GM12878 (cell line): ENCODE measurements at regions not wholly inside any gene's neighbourhood (a gene's known extent, or its start where the extent isn't known, plus 50 kb on each side); places are given as distances from the start of the nearest gene placed in this dataset.
"Not testable (repeated sequence)": the region's sequence is repeated elsewhere in the genome, so short reads cannot be mapped to it uniquely, and the experiment has no call there.

Experiments
- ATAC-seq: fragments of 200-7000 bp; cut with Tn5 transposase; 3 replicates; pipeline ENCODE4 v1.9.1; 2020; ENCODE audit warnings: mild to moderate bottlenecking, moderate library complexity
- BruUV-seq: library from RNA; stranded (reverse); fragments of 400-500 nt; replicated peaks from 2 replicates; lab custom pipeline; 2021; lab: Mats Ljungman, UMichigan
- CTCF ChIA-PET: fragments of 300-600 bp; sonication (Branson Sonifier 250); formaldehyde crosslinking; extraction: SDS; loops from one replicate; lab custom pipeline; 2021; ENCODE audit warnings: inconsistent platforms; lab: Yijun Ruan, JAX
- POLR2A ChIA-PET: fragments of 350-600 bp; formaldehyde crosslinking; extraction: SDS; loops from one replicate; lab custom pipeline; 2021; ENCODE audit warnings: inconsistent platforms; lab: Charles Lee
- RAD21 ChIA-PET: fragments of 300-600 bp; sonication (Branson Sonifier 250); formaldehyde crosslinking; loops from one replicate; lab custom pipeline; 2023; ENCODE audit warnings: antibody characterized with exemption; ENCODE audit not compliant: unreplicated experiment; lab: Charles Lee
- SMC1A ChIA-PET: fragments of 300-600 bp; sonication (Branson Sonifier 250); formaldehyde crosslinking; loops from one replicate; lab custom pipeline; 2023; ENCODE audit not compliant: unreplicated experiment, uncharacterized antibody; lab: Charles Lee
- DNase-seq: peaks from one replicate; pipeline ENCODE4 v3.0.0-alpha.2; 2011; ENCODE audit warnings: low read depth, low spot score
- FAIRE-seq: peaks from 3 replicates; lab custom pipeline; 2011; peaks lifted over from hg19 to GRCh38; lab: Jason Lieb, UNC
- H2AFZ ChIP-seq: 2 replicates; pipeline ENCODE4 v1.6.0; 2011; ENCODE audit warnings: low read depth, low read length, control low read depth; ENCODE audit not compliant: control insufficient read depth
- H3K27ac ChIP-seq: 2 replicates; pipeline ENCODE4 v1.5.1; 2011; ENCODE audit warnings: control low read depth; ENCODE audit not compliant: control insufficient read depth, insufficient read depth
- H3K27me3 ChIP-seq, 2 experiments: replicated peaks in 1 of 2; 2 replicates each; pipeline versions ENCODE4 v1.6.0 to v1.6.1; 2011; ENCODE audit warnings: low read length in 1 of 2; ENCODE audit not compliant: control insufficient read depth in 2 of 2, insufficient read depth in 2 of 2
- H3K36me3 ChIP-seq, 2 experiments: 2 replicates each; pipeline ENCODE4 v1.5.1; 2011; ENCODE audit warnings: low read length in 1 of 2; ENCODE audit not compliant: control insufficient read depth in 2 of 2, insufficient read depth in 2 of 2
- H3K4me1 ChIP-seq: 2 replicates; pipeline ENCODE4 v1.6.1; 2011; ENCODE audit warnings: mild to moderate bottlenecking, low read length, moderate library complexity, mixed read lengths; ENCODE audit not compliant: control insufficient read depth, insufficient read depth
- H3K4me2 ChIP-seq: 2 replicates; pipeline ENCODE4 v1.6.0; 2011; ENCODE audit warnings: control low read depth; ENCODE audit not compliant: control insufficient read depth, insufficient read depth
- H3K4me3 ChIP-seq: fragments of 200-600 bp; sonication (generic); 2 replicates; pipeline ENCODE4 v1.5.1; 2016
- H3K79me2 ChIP-seq: 2 replicates; pipeline ENCODE4 v1.6.0; 2011; ENCODE audit warnings: low read length; ENCODE audit not compliant: control insufficient read depth, insufficient read depth
- H3K9ac ChIP-seq: 2 replicates; pipeline ENCODE4 v1.8.0; 2011; ENCODE audit warnings: low read length, control low read depth, mixed read lengths; ENCODE audit not compliant: control insufficient read depth, insufficient read depth
- H3K9me3 ChIP-seq: replicated peaks from 3 replicates; pipeline ENCODE4 v1.5.1; 2011; ENCODE audit warnings: mild to moderate bottlenecking, low read length; ENCODE audit not compliant: control insufficient read depth, insufficient read depth
- H4K20me1 ChIP-seq: 2 replicates; pipeline ENCODE4 v1.6.0; 2011; ENCODE audit not compliant: control insufficient read depth, insufficient read depth
- CHD4 ChIP-seq: fragments of 200-600 bp; sonication (generic); IDR thresholded peaks from 2 replicates; pipeline ENCODE4 v1.6.1; 2016; ENCODE audit warnings: mild to moderate bottlenecking
- ESRRA ChIP-seq: IDR thresholded peaks from 2 replicates; pipeline ENCODE4 v1.6.1; 2012; ENCODE audit warnings: mild to moderate bottlenecking, low read length, improper control_type of control experiment
- MEF2B ChIP-seq: fragments of 450-650 bp; IDR thresholded peaks from 2 replicates; pipeline ENCODE4 v1.6.1; 2018; ENCODE audit warnings: mild to moderate bottlenecking, moderate library complexity; ENCODE audit not compliant: partially characterized antibody, poor library complexity, severe bottlenecking
- YY1 ChIP-seq: IDR thresholded peaks from 2 replicates; pipeline ENCODE4 v1.6.1; 2011; ENCODE audit warnings: low read depth, mild to moderate bottlenecking, low read length
- WGBS: methylation state at CpG from one replicate; pipeline ENCODE4 v1.1.6; 2016; ENCODE audit warnings: low lambda C conversion rate; ENCODE audit not compliant: insufficient replicate concordance, insufficient coverage; ENCODE audit errors: missing lambda C conversion rate; 5-methylcytosine and 5-hydroxymethylcytosine counted together
- in situ Hi-C: fragments of 300-500 bp; cut with MboI; formaldehyde crosslinking; loops from 9 replicates; pipeline ENCODE4 v1.14.3; 2018; ENCODE audit warnings: mixed read lengths
- intact Hi-C: fragments of 100-400 bp; cut with micrococcal nuclease; formaldehyde crosslinking; loops from one replicate; pipeline ENCODE4 v1.14.2; 2022; ENCODE audit not compliant: unreplicated experiment
- TF ChIP-seq, protein P1 (sequence below): IDR thresholded peaks from 2 replicates; pipeline ENCODE4 v1.6.1; 2011; ENCODE audit warnings: borderline replicate concordance, low read depth, mild to moderate bottlenecking, moderate library complexity, mixed read lengths, low read length; ENCODE audit not compliant: insufficient read depth; ENCODE audit errors: extremely low read length
- TF ChIP-seq, protein P2 (sequence below): IDR thresholded peaks from 2 replicates; pipeline ENCODE4 v1.6.1; 2011; ENCODE audit warnings: mild to moderate bottlenecking, low read depth, low read length, moderate library complexity; ENCODE audit not compliant: insufficient replicate concordance
- TF ChIP-seq, protein P3 (sequence below): fragments of 450-650 bp; formaldehyde crosslinking; IDR thresholded peaks from 2 replicates; pipeline ENCODE4 v1.4.0; 2022; ENCODE audit warnings: mild to moderate bottlenecking, moderate library complexity

DNA sequence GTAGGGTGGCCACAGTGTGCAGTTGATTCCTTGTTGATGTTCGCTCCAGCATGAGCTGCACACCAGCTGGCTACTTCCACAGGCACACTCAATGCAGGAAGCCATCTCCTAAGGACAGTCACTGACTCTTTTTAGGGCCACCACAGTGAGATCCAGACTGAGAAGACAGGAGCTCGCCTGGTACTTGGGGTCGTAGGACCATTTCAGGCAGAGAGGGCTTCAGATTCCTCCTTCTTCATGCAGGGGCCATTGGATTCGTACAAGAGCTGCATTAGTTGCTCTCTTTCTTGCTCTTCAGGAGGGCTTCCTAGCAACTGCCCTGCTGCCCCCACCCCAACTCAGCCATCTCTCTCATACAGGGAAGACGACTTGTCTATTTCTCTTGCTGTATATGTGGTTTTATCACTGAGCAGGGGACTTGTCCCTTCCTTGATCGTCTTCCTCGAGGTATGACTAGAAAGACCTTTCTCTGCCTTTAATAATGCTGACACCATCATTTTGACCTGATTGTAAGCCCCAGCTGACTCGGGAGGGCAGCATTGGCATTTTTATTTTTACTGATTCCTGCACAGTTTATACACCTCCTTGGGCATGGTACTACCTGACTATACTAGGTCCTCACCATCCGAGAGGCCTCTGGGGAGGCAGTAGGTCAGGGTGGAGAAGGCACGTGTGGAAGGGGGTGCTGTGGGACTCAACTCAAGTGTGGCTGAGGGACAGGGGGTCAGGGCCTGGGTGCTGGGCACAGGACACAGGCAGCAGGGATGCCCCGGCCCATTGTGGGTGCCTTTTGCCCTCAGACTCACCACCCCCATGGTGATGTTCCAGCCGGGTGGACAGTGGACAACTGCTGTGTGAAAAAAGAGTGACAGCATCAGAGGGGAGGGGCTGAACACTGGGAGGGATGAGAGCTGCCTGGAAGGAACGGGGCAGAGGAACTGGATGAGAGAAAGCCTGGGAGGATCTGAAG, 136.7 kb upstream of the ZNF746 start:
- ChIA-PET POLR2A (no interaction called here), CTCF (no interaction called here), RAD21 (no interaction called here), SMC1A (no interaction called here)
- H3K4me3 ChIP-seq, result no peak overlapping the region
- BruUV-seq, result no TSS peak
- in situ Hi-C loops, result no loop called here
- intact Hi-C loops, result no loop called here
- DNase-seq (no peak), ATAC-seq (no peak), FAIRE-seq (no peak)
- H3K79me2 ChIP-seq, result no peaks in the 10 kb centered on the region
- H2AFZ ChIP-seq, result no peak overlapping the region
- H3K9ac ChIP-seq, result no peak overlapping the region
- H3K27ac ChIP-seq, result no peak overlapping the region
- no peaks in the 10 kb centered on the region for H3K9me3 ChIP-seq
- H3K4me1 ChIP-seq, result no peaks in the 10 kb centered on the region
- WGBS, result 20% methylated on average over 13 of the region's 13 CpGs
- TF ChIP-seq ESRRA, result no peak
- no peak for TF ChIP-seq MEF2B
- TF ChIP-seq, protein P1, sequence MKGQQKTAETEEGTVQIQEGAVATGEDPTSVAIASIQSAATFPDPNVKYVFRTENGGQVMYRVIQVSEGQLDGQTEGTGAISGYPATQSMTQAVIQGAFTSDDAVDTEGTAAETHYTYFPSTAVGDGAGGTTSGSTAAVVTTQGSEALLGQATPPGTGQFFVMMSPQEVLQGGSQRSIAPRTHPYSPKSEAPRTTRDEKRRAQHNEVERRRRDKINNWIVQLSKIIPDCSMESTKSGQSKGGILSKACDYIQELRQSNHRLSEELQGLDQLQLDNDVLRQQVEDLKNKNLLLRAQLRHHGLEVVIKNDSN, result no peak
- TF ChIP-seq, protein P2, sequence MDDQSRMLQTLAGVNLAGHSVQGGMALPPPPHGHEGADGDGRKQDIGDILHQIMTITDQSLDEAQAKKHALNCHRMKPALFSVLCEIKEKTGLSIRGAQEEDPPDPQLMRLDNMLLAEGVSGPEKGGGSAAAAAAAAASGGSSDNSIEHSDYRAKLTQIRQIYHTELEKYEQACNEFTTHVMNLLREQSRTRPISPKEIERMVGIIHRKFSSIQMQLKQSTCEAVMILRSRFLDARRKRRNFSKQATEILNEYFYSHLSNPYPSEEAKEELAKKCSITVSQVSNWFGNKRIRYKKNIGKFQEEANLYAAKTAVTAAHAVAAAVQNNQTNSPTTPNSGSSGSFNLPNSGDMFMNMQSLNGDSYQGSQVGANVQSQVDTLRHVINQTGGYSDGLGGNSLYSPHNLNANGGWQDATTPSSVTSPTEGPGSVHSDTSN, result no peak
- no peak for TF ChIP-seq CHD4
- TF ChIP-seq, protein P3, sequence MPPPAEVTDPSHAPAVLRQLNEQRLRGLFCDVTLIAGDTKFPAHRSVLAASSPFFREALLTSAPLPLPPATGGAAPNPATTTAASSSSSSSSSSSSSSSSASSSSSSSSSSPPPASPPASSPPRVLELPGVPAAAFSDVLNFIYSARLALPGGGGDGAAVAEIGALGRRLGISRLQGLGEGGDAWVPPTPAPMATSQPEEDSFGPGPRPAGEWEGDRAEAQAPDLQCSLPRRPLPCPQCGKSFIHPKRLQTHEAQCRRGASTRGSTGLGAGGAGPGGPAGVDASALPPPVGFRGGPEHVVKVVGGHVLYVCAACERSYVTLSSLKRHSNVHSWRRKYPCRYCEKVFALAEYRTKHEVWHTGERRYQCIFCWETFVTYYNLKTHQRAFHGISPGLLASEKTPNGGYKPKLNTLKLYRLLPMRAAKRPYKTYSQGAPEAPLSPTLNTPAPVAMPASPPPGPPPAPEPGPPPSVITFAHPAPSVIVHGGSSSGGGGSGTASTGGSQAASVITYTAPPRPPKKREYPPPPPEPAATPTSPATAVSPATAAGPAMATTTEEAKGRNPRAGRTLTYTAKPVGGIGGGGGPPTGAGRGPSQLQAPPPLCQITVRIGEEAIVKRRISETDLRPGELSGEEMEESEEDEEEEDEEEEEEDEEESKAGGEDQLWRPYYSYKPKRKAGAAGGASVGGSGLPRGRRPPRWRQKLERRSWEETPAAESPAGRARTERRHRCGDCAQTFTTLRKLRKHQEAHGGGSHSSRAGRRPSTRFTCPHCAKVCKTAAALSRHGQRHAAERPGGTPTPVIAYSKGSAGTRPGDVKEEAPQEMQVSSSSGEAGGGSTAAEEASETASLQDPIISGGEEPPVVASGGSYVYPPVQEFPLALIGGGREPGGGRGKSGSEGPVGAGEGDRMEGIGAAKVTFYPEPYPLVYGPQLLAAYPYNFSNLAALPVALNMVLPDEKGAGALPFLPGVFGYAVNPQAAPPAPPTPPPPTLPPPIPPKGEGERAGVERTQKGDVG, result no peak
- TF ChIP-seq YY1, result no peak
- no peaks in the 10 kb centered on the region; the same call in 1 of the 2 replicates for H4K20me1 ChIP-seq
- no peak overlapping the region for H3K4me2 ChIP-seq
- H3K27me3 ChIP-seq, result peaks cover 2 to 3% of the 10 kb centered on the region in 2 experiments; a peak in 2 of 4 replicates
- H3K36me3 ChIP-seq, result no peaks in the 10 kb centered on the region

DNA sequence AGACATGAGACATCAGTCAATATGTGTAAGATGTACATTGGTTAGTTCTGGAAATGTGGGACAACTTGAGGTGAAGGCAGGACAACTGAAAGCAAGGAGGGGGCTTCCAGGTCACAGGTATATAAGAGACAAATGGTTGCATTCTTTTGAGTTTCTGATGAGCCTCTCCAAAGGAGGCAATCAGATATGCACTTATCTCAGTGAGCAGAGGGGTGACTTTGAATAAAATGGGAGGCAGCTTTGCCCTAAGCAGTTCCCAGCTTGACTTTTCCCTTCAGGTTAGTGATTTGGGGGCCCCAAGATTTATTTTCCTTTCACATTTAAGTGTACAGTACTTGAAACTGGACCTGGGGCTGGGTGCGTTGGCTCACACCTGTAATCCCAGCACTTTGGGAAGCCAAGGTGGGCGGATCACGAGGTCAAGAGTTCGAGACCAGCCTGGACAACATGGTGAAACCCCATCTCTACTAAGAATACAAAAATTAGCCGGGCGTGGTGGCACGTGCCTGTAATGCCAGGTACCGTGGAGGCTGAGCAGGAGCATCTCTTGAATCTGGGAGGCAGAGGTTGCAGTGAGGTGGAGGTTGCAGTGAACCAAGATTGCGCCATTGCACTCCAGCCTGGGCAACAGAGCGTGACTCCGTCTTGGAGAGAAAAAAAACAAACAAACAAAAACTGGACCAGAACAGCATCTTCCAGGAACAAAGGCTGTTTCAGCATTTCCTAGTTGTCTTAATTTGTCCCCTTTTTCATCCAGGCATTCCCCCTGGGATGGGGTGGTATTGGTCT, 130.9 kb upstream of the ZNF746 start:
- H3K27ac ChIP-seq, FAIRE-seq, DNase-seq, H3K9me3 ChIP-seq, RAD21 ChIA-PET, H3K4me1 ChIP-seq, POLR2A ChIA-PET, H3K36me3 ChIP-seq, SMC1A ChIA-PET, in situ Hi-C loops, H4K20me1 ChIP-seq, H2AFZ ChIP-seq, H3K4me3 ChIP-seq, H3K9ac ChIP-seq, intact Hi-C loops, BruUV-seq, H3K4me2 ChIP-seq, H3K27me3 ChIP-seq, ATAC-seq: not testable (repeated sequence)
- 36% methylated on average over 11 of the region's 11 CpGs for WGBS
- CTCF ChIA-PET, result interaction anchor here (0.9 to 1.7 kb wide), 6 partner anchors 9 to 171 kb away, joined by 3 to 5 read pairs (median 4); no protein-coding TSS in a partner anchor
- peaks cover 13% of the 10 kb centered on the region for H3K79me2 ChIP-seq
